HEK293T (cell line): ENCODE measurements at regions not wholly inside any gene's neighbourhood (a gene's known extent, or its start where the extent isn't known, plus 50 kb on each side); places are given as distances from the start of the nearest gene placed in this dataset.

Experiments used
- CTCF ChIA-PET: fragments of 350-600 bp; formaldehyde crosslinking; extraction: SDS; loops from one replicate; lab custom pipeline; 2021; ENCODE audit warnings: antibody characterized with exemption, inconsistent platforms; lab: Yijun Ruan, JAX
- POLR2A ChIA-PET: fragments of 350-600 bp; formaldehyde crosslinking; extraction: SDS; loops from one replicate; lab custom pipeline; 2020; ENCODE audit warnings: antibody characterized with exemption, inconsistent platforms; lab: Yijun Ruan, JAX
- DNase-seq: peaks from one replicate; pipeline ENCODE4 v3.0.0; 2012; ENCODE audit warnings: mixed read lengths; ENCODE audit errors: extremely low spot score
- ARNT ChIP-seq: fragments of 450-650 bp; IDR thresholded peaks from 2 replicates; pipeline ENCODE4 v1.6.1; 2017; ENCODE audit warnings: mild to moderate bottlenecking
- BHLHE40 ChIP-seq: fragments of 450-650 bp; IDR thresholded peaks from 2 replicates; pipeline ENCODE4 v1.6.1; 2016; ENCODE audit warnings: mild to moderate bottlenecking, moderate library complexity, borderline replicate concordance
- CTBP1 ChIP-seq: fragments of 450-650 bp; IDR thresholded peaks from 2 replicates; pipeline ENCODE4 v1.6.1; 2016; ENCODE audit warnings: borderline replicate concordance
- ELF4 ChIP-seq: fragments of 450-650 bp; IDR thresholded peaks from 2 replicates; pipeline ENCODE4 v1.6.1; 2017; ENCODE audit warnings: antibody characterized with exemption
- FOXA1 ChIP-seq: fragments of 450-650 bp; IDR thresholded peaks from 2 replicates; pipeline ENCODE4 v1.6.1; 2016; ENCODE audit warnings: mild to moderate bottlenecking
- FOXK2 ChIP-seq: fragments of 450-650 bp; IDR thresholded peaks from 2 replicates; pipeline ENCODE4 v1.6.1; 2016; ENCODE audit warnings: mild to moderate bottlenecking
- FOXM1 ChIP-seq: fragments of 450-650 bp; IDR thresholded peaks from 2 replicates; pipeline ENCODE4 v1.6.1; 2017; ENCODE audit warnings: mild to moderate bottlenecking, borderline replicate concordance
- HDGF ChIP-seq: fragments of 450-650 bp; IDR thresholded peaks from 2 replicates; pipeline ENCODE4 v1.6.1; 2017; ENCODE audit warnings: antibody characterized with exemption, borderline replicate concordance
- L3MBTL2 ChIP-seq: fragments of 450-650 bp; conservative IDR thresholded peaks from 2 replicates; pipeline ENCODE4 v1.6.1; 2016; ENCODE audit warnings: mild to moderate bottlenecking
- LEF1 ChIP-seq: fragments of 450-650 bp; IDR thresholded peaks from 2 replicates; pipeline ENCODE4 v1.6.1; 2017; ENCODE audit warnings: mild to moderate bottlenecking, borderline replicate concordance
- NFRKB ChIP-seq: fragments of 450-650 bp; IDR thresholded peaks from 2 replicates; pipeline ENCODE4 v1.6.1; 2016; ENCODE audit warnings: mild to moderate bottlenecking, moderate library complexity
- SP1 ChIP-seq: fragments of 450-650 bp; IDR thresholded peaks from 2 replicates; pipeline ENCODE4 v1.6.1; 2017
- SUZ12 ChIP-seq: fragments of 450-650 bp; IDR thresholded peaks from 2 replicates; pipeline ENCODE4 v1.6.1; 2016; ENCODE audit warnings: mild to moderate bottlenecking
- TARDBP ChIP-seq: fragments of 450-650 bp; IDR thresholded peaks from 2 replicates; pipeline ENCODE4 v1.6.1; 2016
- ZNF384 ChIP-seq: fragments of 450-650 bp; IDR thresholded peaks from 2 replicates; pipeline ENCODE4 v1.6.1; 2016
- TF ChIP-seq, protein P1 (sequence below): fragments of 450-650 bp; IDR thresholded peaks from 2 replicates; pipeline ENCODE4 v1.6.1; 2016

GRCh38 chr15:46137443-46137842 is 502.6 kb downstream of the SQOR start:
- CTCF ChIA-PET: no interaction called here
- POLR2A ChIA-PET: no interaction called here
- no peak for DNase-seq
- TF ChIP-seq LEF1: no peak

DNA sequence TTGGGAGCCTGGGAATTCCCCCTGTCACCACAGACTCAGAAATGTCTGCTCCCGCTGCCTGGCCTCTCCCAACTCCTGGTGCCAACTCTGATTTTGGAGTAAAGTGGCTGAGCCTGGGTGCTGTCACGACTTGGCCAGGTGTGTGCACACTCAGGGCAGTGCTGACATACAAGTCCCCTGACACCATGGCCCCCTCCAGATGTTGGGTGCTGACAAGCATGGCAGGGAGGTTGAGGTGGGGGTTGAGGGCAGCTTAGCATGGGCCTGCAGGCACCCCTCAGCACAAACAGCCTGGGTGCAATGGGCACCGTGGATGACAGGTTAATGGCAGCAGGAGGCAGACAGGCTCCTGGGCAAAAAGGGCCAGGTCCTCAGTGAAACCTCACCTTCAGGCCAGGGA is 511.2 kb downstream of the SQOR start:
- CTCF ChIA-PET: no interaction called here
- POLR2A ChIA-PET: no interaction called here
- TF ChIP-seq TARDBP (no peak), BHLHE40 (no peak), ZNF384 (no peak), L3MBTL2 (no peak), FOXM1 (no peak), NFRKB (no peak), CTBP1 (no peak), ARNT (no peak), SP1 (no peak)
- DNase-seq: no peak

DNA sequence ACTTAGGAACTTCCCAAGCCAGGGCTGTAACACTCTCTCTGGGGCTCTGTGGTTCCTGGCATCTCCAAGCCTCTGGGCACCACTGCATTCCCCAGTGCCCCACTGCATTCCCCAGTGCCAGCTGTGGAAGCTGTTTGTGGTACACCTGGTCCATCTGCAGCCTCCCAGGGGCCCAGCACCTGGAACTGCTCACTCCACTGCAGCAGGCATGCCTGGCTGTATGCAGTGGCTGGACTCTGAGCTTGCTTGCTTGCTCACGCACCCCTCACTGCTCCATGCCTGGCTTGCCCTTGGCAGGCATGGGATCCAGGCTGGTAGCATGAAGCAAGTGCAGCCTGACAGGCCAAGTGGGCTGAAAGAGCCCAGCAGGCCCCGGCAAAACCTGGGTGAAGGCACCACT is 512.1 kb downstream of the SQOR start:
- no peak for DNase-seq
- ChIA-PET POLR2A (no interaction called here), CTCF (no interaction called here)
- TF ChIP-seq TARDBP: no peak
- TF ChIP-seq BHLHE40: no peak
- no peak for TF ChIP-seq FOXK2
- no peak for TF ChIP-seq LEF1
- TF ChIP-seq ARNT: no peak
- no peak for TF ChIP-seq ELF4
- no peak for TF ChIP-seq L3MBTL2
- no peak for TF ChIP-seq NFRKB
- TF ChIP-seq SUZ12: no peak
- TF ChIP-seq, protein P1, sequence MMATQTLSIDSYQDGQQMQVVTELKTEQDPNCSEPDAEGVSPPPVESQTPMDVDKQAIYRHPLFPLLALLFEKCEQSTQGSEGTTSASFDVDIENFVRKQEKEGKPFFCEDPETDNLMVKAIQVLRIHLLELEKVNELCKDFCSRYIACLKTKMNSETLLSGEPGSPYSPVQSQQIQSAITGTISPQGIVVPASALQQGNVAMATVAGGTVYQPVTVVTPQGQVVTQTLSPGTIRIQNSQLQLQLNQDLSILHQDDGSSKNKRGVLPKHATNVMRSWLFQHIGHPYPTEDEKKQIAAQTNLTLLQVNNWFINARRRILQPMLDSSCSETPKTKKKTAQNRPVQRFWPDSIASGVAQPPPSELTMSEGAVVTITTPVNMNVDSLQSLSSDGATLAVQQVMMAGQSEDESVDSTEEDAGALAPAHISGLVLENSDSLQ: no peak
- TF ChIP-seq SP1: no peak
- no peak for TF ChIP-seq FOXA1
- TF ChIP-seq HDGF: no peak
- TF ChIP-seq CTBP1: no peak
- TF ChIP-seq ZNF384: no peak
- no peak for TF ChIP-seq FOXM1

DNA sequence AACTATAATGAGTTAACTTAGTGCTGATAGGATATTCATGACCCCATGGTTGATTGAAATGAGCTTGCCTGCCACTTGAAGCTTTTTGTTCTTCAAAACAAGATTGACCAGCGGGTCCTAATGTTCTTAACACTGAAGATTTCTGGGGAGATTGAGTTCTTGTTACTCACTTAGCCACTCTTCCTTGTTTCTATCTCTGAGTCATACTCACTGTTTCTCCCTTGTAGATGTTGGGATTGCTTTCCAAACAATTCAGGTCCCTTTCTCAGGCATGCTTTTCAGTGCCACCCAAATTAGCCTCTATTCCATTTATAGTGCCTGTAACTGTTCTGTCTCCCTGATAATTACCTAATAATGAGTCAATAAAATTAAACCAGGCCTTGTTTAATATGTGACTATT is 517.0 kb downstream of the SQOR start:
- no peak for DNase-seq
- POLR2A ChIA-PET: no interaction called here
- TF ChIP-seq FOXK2: no peak
- TF ChIP-seq SUZ12: no peak
- TF ChIP-seq TARDBP: no peak
- no peak for TF ChIP-seq L3MBTL2
- TF ChIP-seq, protein P1: no peak
- no peak for TF ChIP-seq LEF1
- TF ChIP-seq HDGF: no peak
- no peak for TF ChIP-seq FOXA1
- TF ChIP-seq ELF4: no peak
- TF ChIP-seq BHLHE40: no peak
- TF ChIP-seq SP1: no peak
- no peak for TF ChIP-seq CTBP1
- no peak for TF ChIP-seq NFRKB
- no peak for TF ChIP-seq ZNF384
- no peak for TF ChIP-seq FOXM1
- no peak for TF ChIP-seq ARNT

DNA sequence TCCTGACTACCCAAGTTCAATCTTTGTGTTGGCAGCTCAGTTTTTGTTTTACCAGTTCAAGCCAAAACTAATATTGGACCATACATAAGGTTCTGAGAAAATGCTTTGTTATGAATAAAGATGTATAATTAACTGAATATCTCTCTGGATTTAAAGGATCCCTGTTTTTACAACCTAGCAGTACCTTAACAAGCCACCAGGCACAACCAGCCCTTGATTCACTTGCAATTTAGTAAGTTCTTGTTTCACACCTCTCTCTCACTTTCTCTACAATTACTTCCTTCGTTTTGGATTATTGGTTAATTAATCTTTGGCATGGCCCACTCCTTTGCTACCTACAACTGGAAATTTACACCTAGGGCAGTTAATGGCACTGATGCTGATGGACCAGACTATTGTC is 531.9 kb downstream of the SQOR start:
- TF ChIP-seq FOXK2: no peak
- no peak for TF ChIP-seq FOXA1
- TF ChIP-seq L3MBTL2: no peak
- TF ChIP-seq HDGF: no peak
- no peak for TF ChIP-seq SUZ12
- no peak for TF ChIP-seq TARDBP
- no peak for TF ChIP-seq LEF1
- CTCF ChIA-PET: no interaction called here
- POLR2A ChIA-PET: no interaction called here
- no peak for DNase-seq

More for the DNA sequence above, 517.0 kb downstream of the SQOR start:
- CTCF ChIA-PET: no interaction called here

DNA sequence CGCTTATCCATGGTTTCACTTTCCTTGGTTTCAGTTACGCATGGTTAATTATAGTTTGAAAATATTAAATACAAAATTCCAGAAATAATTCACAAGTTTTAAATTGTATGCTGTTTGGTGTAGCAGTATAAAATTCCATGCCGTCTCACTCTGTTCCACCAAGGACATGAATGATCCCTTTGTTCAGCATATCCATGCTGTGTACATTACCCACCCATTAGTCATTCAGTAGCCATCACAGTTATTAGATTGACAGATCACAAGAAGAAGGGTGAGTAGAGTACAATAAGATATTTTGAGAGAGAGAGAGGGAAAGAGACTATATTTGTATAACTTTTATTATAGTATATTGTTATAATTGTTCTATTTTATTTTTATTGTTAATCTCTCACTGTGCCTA is 535.5 kb downstream of the SQOR start:
- DNase-seq: no peak
- TF ChIP-seq BHLHE40: no peak
- no peak for TF ChIP-seq L3MBTL2
- no peak for TF ChIP-seq FOXM1
- no peak for TF ChIP-seq FOXK2
- TF ChIP-seq, protein P1: no peak
- no peak for TF ChIP-seq CTBP1
- TF ChIP-seq ARNT: no peak
- no peak for TF ChIP-seq HDGF
- no peak for TF ChIP-seq FOXA1
- no peak for TF ChIP-seq SP1
- TF ChIP-seq NFRKB: no peak
- no peak for TF ChIP-seq TARDBP
- no peak for TF ChIP-seq LEF1
- TF ChIP-seq ZNF384: no peak
- no peak for TF ChIP-seq SUZ12
- ChIA-PET POLR2A (no interaction called here), CTCF (no interaction called here)

- DNase-seq: no peak
- TF ChIP-seq BHLHE40: no peak
- no peak for TF ChIP-seq ELF4
- TF ChIP-seq, protein P1: no peak
- TF ChIP-seq NFRKB: no peak
- no peak for TF ChIP-seq L3MBTL2
- no peak for TF ChIP-seq LEF1
- no peak for TF ChIP-seq FOXK2
- TF ChIP-seq SP1: no peak
- TF ChIP-seq FOXM1: no peak
- no peak for TF ChIP-seq HDGF
- TF ChIP-seq SUZ12: no peak
- no peak for TF ChIP-seq FOXA1
- ChIA-PET POLR2A (no interaction called here), CTCF (no interaction called here)
Observed at GRCh38 chr15:46174122-46174521, 539.3 kb downstream of the SQOR start.
